Kidney (tissue), 13 donors: ENCODE measurements at regions not wholly inside any gene's neighbourhood (a gene's known extent, or its start where the extent isn't known, plus 50 kb on each side); places are given as distances from the start of the nearest gene placed in this dataset.
"Not testable (repeated sequence)": the region's sequence is repeated elsewhere in the genome, so short reads cannot be mapped to it uniquely, and the experiment has no call there.

Experiments used
- DNase-seq, 5 donors: peaks; one replicate each; pipeline ENCODE4 v3.0.0-alpha.2; 2013 to 2020
- FAIRE-seq: peaks from 2 replicates; lab custom pipeline; 2012; peaks lifted over from hg19 to GRCh38; lab: Jason Lieb, UNC
- H3K27ac ChIP-seq, 2 donors: one replicate each; pipeline ENCODE4 v1.7.0; 2013; ENCODE audit warnings: low read depth in 2 of 2, low read length in 2 of 2, inconsistent platforms in 1 of 2
- H3K27me3 ChIP-seq: one replicate; pipeline ENCODE4 v1.7.1; 2013; ENCODE audit warnings: low read length, inconsistent platforms; ENCODE audit not compliant: control insufficient read depth, insufficient read depth
- H3K36me3 ChIP-seq, 3 donors: one replicate each; pipeline versions ENCODE4 v1.7.0 to v1.7.1; 2013; ENCODE audit warnings: low read length in 3 of 3, control low read depth in 1 of 3, inconsistent platforms in 1 of 3; ENCODE audit not compliant: insufficient read depth in 3 of 3, control insufficient read depth in 2 of 3
- H3K4me1 ChIP-seq, 3 donors: one replicate each; pipeline versions ENCODE4 v1.7.0 to v1.7.1; 2013; ENCODE audit warnings: low read length in 3 of 3, inconsistent platforms in 1 of 3, low read depth in 1 of 3; ENCODE audit not compliant: control insufficient read depth in 2 of 3, insufficient read depth in 2 of 3
- H3K4me3 ChIP-seq, 3 donors: one replicate each; pipeline versions ENCODE4 v1.7.0 to v1.8.1; 2013; ENCODE audit warnings: low read length in 3 of 3, control low read depth in 1 of 3, inconsistent platforms in 1 of 3
- H3K9ac ChIP-seq, 3 donors: one replicate each; pipeline versions ENCODE4 v1.7.0 to v1.7.1; 2013; ENCODE audit warnings: low read length in 3 of 3, control low read depth in 1 of 3, inconsistent platforms in 1 of 3
- H3K9me3 ChIP-seq, 3 donors: one replicate each; pipeline versions ENCODE4 v1.7.0 to v1.7.1; 2013; ENCODE audit warnings: low read length in 3 of 3, control low read depth in 1 of 3, inconsistent platforms in 1 of 3; ENCODE audit not compliant: control insufficient read depth in 2 of 3, insufficient read depth in 1 of 3
- CTCF ChIP-seq: IDR thresholded peaks from 3 replicates; pipeline ENCODE4 v1.5.1; 2012; ENCODE audit warnings: mild to moderate bottlenecking, moderate library complexity, borderline replicate concordance; ENCODE audit not compliant: insufficient read depth; ENCODE audit errors: extremely low read depth
- intact Hi-C: fragments of 100-400 bp; cut with DNase I; formaldehyde crosslinking; loops from one replicate; pipeline ENCODE4 v1.11.1; 2022
- donor health status: control.
- donor health status: control.
- donor health status: control.
- donor health status: control.
- donor health status: control.
- donor health status: DM: yes; HTN: yes; CAD: no.
- donor health status: Normal renal cell carcinoma (clear cell type).

- no peaks in the 10 kb centered on the region for H3K4me1 ChIP-seq
- H3K27me3 ChIP-seq = no peaks in the 10 kb centered on the region
- no peak overlapping the region for H3K9ac ChIP-seq
- H3K36me3 ChIP-seq = no peaks in the 10 kb centered on the region
- intact Hi-C loops = no loop called here
- H3K9me3 ChIP-seq = no peaks in the 10 kb centered on the region
- no peak for TF ChIP-seq CTCF
- FAIRE-seq (no peak), DNase-seq (no peak)
- H3K4me3 ChIP-seq = no peak overlapping the region
- H3K27ac ChIP-seq = no peak overlapping the region
Observed at GRCh38 chr6:163698086-163698485, 283.6 kb downstream of the QKI start.

DNA sequence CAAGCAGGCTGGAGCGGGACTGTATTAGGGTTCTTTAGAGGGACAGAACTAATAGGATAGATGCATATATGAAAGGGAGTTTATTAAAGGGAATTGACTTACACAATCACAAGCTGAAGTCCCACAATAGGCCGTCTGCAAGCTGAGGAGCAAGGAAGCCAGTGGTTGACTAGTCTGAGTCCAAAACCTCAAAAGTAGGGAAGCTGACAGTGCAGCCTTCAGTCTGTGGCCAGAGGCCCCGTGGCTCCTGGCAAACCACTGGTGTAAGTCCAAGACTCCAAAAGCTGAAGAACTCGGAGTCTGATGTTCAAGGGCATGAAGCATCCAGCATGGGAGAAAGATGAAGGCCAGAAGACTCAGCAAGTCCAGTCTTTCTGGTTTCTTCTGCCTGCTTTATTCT is 281.8 kb downstream of the QKI start:
- H3K4me3 ChIP-seq, H3K9ac ChIP-seq, H3K36me3 ChIP-seq, H3K27me3 ChIP-seq, H3K27ac ChIP-seq, DNase-seq, FAIRE-seq, H3K4me1 ChIP-seq, intact Hi-C loops, H3K9me3 ChIP-seq: not testable (repeated sequence)

DNA sequence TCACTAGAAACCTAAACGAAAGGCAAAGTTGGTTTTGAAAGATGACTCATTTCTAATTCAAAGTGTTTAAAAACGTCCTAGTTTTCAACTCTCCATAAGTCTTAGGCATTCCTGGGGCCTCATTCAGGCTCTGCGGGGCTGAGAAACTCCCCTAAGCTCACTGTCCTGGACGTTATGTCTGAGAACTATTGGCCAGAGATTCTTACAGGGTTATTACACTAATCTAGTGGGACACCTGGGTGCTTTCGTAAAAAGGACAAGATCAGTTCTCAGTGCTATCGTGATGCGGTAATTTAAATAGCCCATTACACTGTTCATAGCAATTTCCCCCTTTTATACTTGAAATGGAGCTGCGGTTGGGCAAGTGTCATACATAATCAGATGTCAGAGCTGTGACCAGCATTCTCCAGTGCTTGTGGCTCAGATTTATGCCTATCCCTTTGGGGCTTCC is 280.9 kb downstream of the QKI start:
- Histone ChIP-seq H3K4me1 (no peaks in the 10 kb centered on the region), H3K9me3 (no peaks in the 10 kb centered on the region), H3K4me3 (no peak overlapping the region), H3K9ac (no peak overlapping the region), H3K27ac (no peak overlapping the region), H3K36me3 (no peaks in the 10 kb centered on the region), H3K27me3 (no peaks in the 10 kb centered on the region)
- intact Hi-C loops = no loop called here
- no peak for TF ChIP-seq CTCF
- FAIRE-seq = no peak
- no peak for DNase-seq

- Histone ChIP-seq H3K4me1 (no peaks in the 10 kb centered on the region), H3K27me3 (no peaks in the 10 kb centered on the region), H3K36me3 (no peaks in the 10 kb centered on the region), H3K27ac (no peak overlapping the region), H3K4me3 (no peak overlapping the region), H3K9ac (no peak overlapping the region), H3K9me3 (no peaks in the 10 kb centered on the region)
- intact Hi-C loops = no loop called here
- DNase-seq = no peak
- TF ChIP-seq CTCF = no peak
- FAIRE-seq = no peak
Observed at GRCh38 chr6:163694988-163695398, 280.5 kb downstream of the QKI start.
